ENCODE measurements at regions not wholly inside any gene's neighbourhood (a gene's known extent, or its start where the extent isn't known, plus 50 kb on each side); places are given as distances from the start of the nearest gene placed in this dataset.

DNA sequence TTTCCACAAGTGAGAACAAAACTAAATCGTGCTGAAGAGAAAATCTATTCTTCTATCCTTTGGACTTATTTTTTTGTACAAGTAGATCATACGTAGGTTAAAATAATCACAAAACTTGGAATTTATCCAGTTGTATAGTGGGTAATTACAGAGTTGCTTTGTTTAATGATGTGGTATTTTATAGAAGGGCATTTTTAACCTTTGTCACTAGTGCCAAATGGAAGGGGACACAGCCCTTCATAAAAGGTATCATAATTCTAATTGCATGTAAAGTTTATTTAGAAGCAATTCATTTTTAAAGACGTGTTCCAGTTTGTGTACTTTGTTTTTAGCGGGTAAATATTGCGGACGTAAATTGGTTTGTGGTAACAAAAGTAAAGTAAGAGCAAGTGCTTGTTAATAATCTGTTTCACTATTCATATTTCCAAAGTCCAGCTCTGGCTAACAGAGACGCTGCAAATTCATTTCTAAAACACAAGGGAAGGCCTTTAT lies 99.5 kb downstream of the ERCC5 start:
- TF ChIP-seq POLR2AphosphoS5 (IDR thresholded peaks at IDR 0.05; ENCODE audit: low read depth, low read length) (no peak), POLR2A (IDR thresholded peaks at IDR 0.05; ENCODE audit: low read depth, low read length) (no peak), TAF1 (IDR thresholded peaks at IDR 0.05; ENCODE audit: borderline replicate concordance, low read depth, low read length) (no peak)

Data from GM12892 (cell line).